Esophagus squamous epithelium (tissue), 5 donors: ENCODE measurements at regions not wholly inside any gene's neighbourhood (a gene's known extent, or its start where the extent isn't known, plus 50 kb on each side); places are given as distances from the start of the nearest gene placed in this dataset.

Experiments used
- DNase-seq: peaks from one replicate; lab custom pipeline; 2025; lab: John Stamatoyannopoulos, UW
- H3K27ac ChIP-seq, 4 donors: fragments of 200-600 bp; sonication (generic); one replicate each; pipeline ENCODE4 v1.5.1; 2016 to 2019; ENCODE audit warnings: mild to moderate bottlenecking in 1 of 4
- H3K27me3 ChIP-seq, 4 donors: fragments of 200-600 bp; sonication (generic); 1 replicate in 3 of 4; 2 replicates in 1 of 4; pipeline versions ENCODE4 v1.5.1 to v1.6.0; 2017 to 2021; ENCODE audit warnings: antibody characterized with exemption in 1 of 4
- H3K36me3 ChIP-seq, 3 donors: fragments of 200-600 bp; sonication (generic); one replicate each; pipeline ENCODE4 v1.5.1; 2016 to 2019
- H3K4me1 ChIP-seq, 3 donors: fragments of 200-600 bp; sonication (generic); one replicate each; pipeline ENCODE4 v1.5.1; 2017 to 2019
- H3K4me3 ChIP-seq, 4 donors: fragments of 200-600 bp; sonication (generic); 1 replicate in 3 of 4; 2 replicates in 1 of 4; pipeline ENCODE4 v1.5.1; 2016 to 2019; ENCODE audit warnings: mild to moderate bottlenecking in 2 of 4, moderate library complexity in 1 of 4
- H3K9me3 ChIP-seq, 3 donors: fragments of 200-600 bp; sonication (generic); one replicate each; pipeline ENCODE4 v1.5.1; 2016 to 2019
- CTCF ChIP-seq, 6 experiments: fragments of 450-650 bp in 4 of 6; fragments of 200-600 bp in 2 of 6; sonication (generic) in 2 of 6; IDR thresholded peaks; one replicate each; pipeline ENCODE4 v1.5.1; 2016 to 2019; ENCODE audit warnings: antibody characterized with exemption in 6 of 6, mild to moderate bottlenecking in 4 of 6, moderate library complexity in 4 of 6
- POLR2A ChIP-seq, 4 donors: fragments of 450-650 bp; IDR thresholded peaks; one replicate each; pipeline ENCODE4 v1.6.1; 2017; ENCODE audit warnings: antibody characterized with exemption in 4 of 4, mild to moderate bottlenecking in 4 of 4, moderate library complexity in 3 of 4
- WGBS, 2 donors: methylation state at CpG; one replicate each; pipeline ENCODE4 v1.1.5; 2018; 5-methylcytosine and 5-hydroxymethylcytosine counted together
- intact Hi-C: fragments of 100-400 bp; cut with DNase I; formaldehyde crosslinking; loops from one replicate; pipeline ENCODE4 v1.15.0; 2022
- donor health status: DM: yes; HTN: yes; CAD: no.

DNA sequence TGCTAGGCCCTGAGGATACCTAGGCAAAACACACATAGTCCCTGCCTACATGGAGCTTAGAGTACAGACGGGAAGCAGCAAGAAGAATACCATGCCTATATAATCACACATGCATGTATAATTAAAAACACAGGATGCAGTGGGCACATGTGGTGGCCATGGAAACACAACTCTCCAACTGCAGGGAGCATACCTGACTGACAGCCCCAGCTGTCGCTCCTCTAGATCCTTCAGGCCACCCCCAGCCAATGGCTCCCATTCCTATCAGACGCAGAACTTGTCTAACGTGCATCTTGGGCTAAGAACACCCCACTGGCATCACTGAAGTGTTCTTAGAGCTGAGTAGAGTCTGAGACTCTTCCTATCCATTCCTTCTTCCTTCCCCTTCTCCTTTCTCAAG is 125.5 kb upstream of the FRMD4B start:
- WGBS, 2 donors: 90 to 93% methylated on average over 4 of the region's 4 CpGs
- H3K27ac ChIP-seq: no peak overlapping the region
- peaks cover 0 to 3% (median 0%) of the 10 kb centered on the region in 3 donors for H3K9me3 ChIP-seq
- TF ChIP-seq CTCF (IDR thresholded peaks at IDR 0.05): no peak
- no peak for TF ChIP-seq POLR2A (IDR thresholded peaks at IDR 0.05)
- no peak overlapping the region for H3K4me3 ChIP-seq
- H3K27me3 ChIP-seq: no peaks in the 10 kb centered on the region
- H3K36me3 ChIP-seq: no peaks in the 10 kb centered on the region
- H3K4me1 ChIP-seq: peaks cover 0 to 11% (median 0%) of the 10 kb centered on the region in 3 donors
- no peak for DNase-seq
- intact Hi-C loops: no loop called here

- peaks cover 0 to 11% (median 0%) of the 10 kb centered on the region in 3 donors for H3K4me1 ChIP-seq
- DNase-seq: no peak
- peaks cover 0 to 3% (median 0%) of the 10 kb centered on the region in 3 donors for H3K9me3 ChIP-seq
- no peak overlapping the region for H3K27ac ChIP-seq
- intact Hi-C loops: no loop called here
- H3K36me3 ChIP-seq: no peaks in the 10 kb centered on the region
- WGBS, 2 donors: 29% methylated on average over 3 of the region's 3 CpGs
- TF ChIP-seq POLR2A (IDR thresholded peaks at IDR 0.05): no peak
- TF ChIP-seq CTCF (IDR thresholded peaks at IDR 0.05): no peak
- no peak overlapping the region for H3K4me3 ChIP-seq
- no peaks in the 10 kb centered on the region for H3K27me3 ChIP-seq
Observed at GRCh38 chr3:69510481-69511030, 124.7 kb upstream of the FRMD4B start.

GRCh38 chr3:69509288-69509687 is 123.4 kb upstream of the FRMD4B start:
- 68 to 71% methylated on average over 3 of the region's 3 CpGs for WGBS, 2 donors
- H3K27me3 ChIP-seq: no peaks in the 10 kb centered on the region
- no peak overlapping the region for H3K4me3 ChIP-seq
- DNase-seq: no peak
- H3K27ac ChIP-seq: no peak overlapping the region
- intact Hi-C loops: no loop called here
- peaks cover 0 to 3% (median 0%) of the 10 kb centered on the region in 3 donors for H3K9me3 ChIP-seq
- no peaks in the 10 kb centered on the region for H3K36me3 ChIP-seq
- peaks cover 0 to 11% (median 0%) of the 10 kb centered on the region in 3 donors for H3K4me1 ChIP-seq
- TF ChIP-seq POLR2A (IDR thresholded peaks at IDR 0.05): no peak
- TF ChIP-seq CTCF (IDR thresholded peaks at IDR 0.05): no peak

GRCh38 chr3:69505770-69506407 is 120.0 kb upstream of the FRMD4B start:
- H3K36me3 ChIP-seq: no peaks in the 10 kb centered on the region
- no peak overlapping the region for H3K27ac ChIP-seq
- no peak for DNase-seq
- H3K4me3 ChIP-seq: no peak overlapping the region
- H3K4me1 ChIP-seq: peaks cover 0 to 10% (median 0%) of the 10 kb centered on the region in 3 donors
- TF ChIP-seq POLR2A (IDR thresholded peaks at IDR 0.05) (no peak), CTCF (IDR thresholded peaks at IDR 0.05) (no peak)
- intact Hi-C loops: no loop called here
- 52 to 71% methylated on average over 7 of the region's 7 CpGs for WGBS, 2 donors
- H3K9me3 ChIP-seq: no peaks in the 10 kb centered on the region
- H3K27me3 ChIP-seq: no peaks in the 10 kb centered on the region

GRCh38 chr3:69504232-69504631 is 118.3 kb upstream of the FRMD4B start:
- DNase-seq: no peak
- no peaks in the 10 kb centered on the region for H3K9me3 ChIP-seq
- TF ChIP-seq CTCF (IDR thresholded peaks at IDR 0.05) (no peak), POLR2A (IDR thresholded peaks at IDR 0.05) (no peak)
- no peak overlapping the region for H3K4me3 ChIP-seq
- 78% methylated on average over 3 of the region's 3 CpGs for WGBS, 2 donors
- H3K36me3 ChIP-seq: no peaks in the 10 kb centered on the region
- H3K27ac ChIP-seq: no peak overlapping the region
- no peaks in the 10 kb centered on the region for H3K27me3 ChIP-seq
- intact Hi-C loops: no loop called here
- H3K4me1 ChIP-seq: peaks cover 0 to 10% (median 0%) of the 10 kb centered on the region in 3 donors
